K562 (cell line): ENCODE measurements at regions not wholly inside any gene's neighbourhood (a gene's known extent, or its start where the extent isn't known, plus 50 kb on each side); places are given as distances from the start of the nearest gene placed in this dataset.

Source experiments
- ATAC-seq: fragments of 200-7000 bp; cut with Tn5 transposase; 3 replicates; pipeline ENCODE4 v1.9.1; 2020; ENCODE audit warnings: moderate library complexity
- BruUV-seq: library from RNA; stranded (reverse); fragments of 400-500 nt; replicated peaks from 2 replicates; lab custom pipeline; 2021; lab: Mats Ljungman, UMichigan
- CTCF ChIA-PET: fragments of 300-600 bp; formaldehyde crosslinking; extraction: SDS; loops from one replicate; lab custom pipeline; 2021; ENCODE audit warnings: low intra/inter-chr PET ratio; lab: Yijun Ruan, JAX
- POLR2A ChIA-PET: fragments of 300-600, 350-650 bp; sonication (Branson Sonifier 250); formaldehyde crosslinking; extraction: SDS; loops from one replicate; lab custom pipeline; 2021; ENCODE audit warnings: antibody characterized with exemption, inconsistent platforms; lab: Yijun Ruan, JAX
- DNase-seq, 4 experiments: peaks; one replicate each; pipeline versions ENCODE4 v3.0.0 to v3.0.0-alpha.2; 2011 to 2018; ENCODE audit warnings: low spot score in 3 of 4, mixed read lengths in 3 of 4; ENCODE audit errors: extremely low read depth in 1 of 4
- FAIRE-seq: peaks from 2 replicates; lab custom pipeline; 2011; peaks lifted over from hg19 to GRCh38; lab: Jason Lieb, UNC
- H2AFZ ChIP-seq: 2 replicates; pipeline ENCODE4 v1.6.0; 2011; ENCODE audit warnings: low read depth, low read length, control low read depth, inconsistent platforms
- H3K27ac ChIP-seq: fragments of 200-600 bp; 3 replicates; pipeline ENCODE4 v1.8.0; 2011; ENCODE audit warnings: low read depth, mild to moderate bottlenecking, control low read depth, inconsistent platforms, low read length, moderate library complexity, mixed read lengths; ENCODE audit errors: extremely low read depth
- H3K27me3 ChIP-seq, 2 experiments: fragments of 300-600 bp in 1 of 2; 2 replicates in 1 of 2; 3 replicates in 1 of 2; pipeline versions ENCODE4 v1.6.0 to v1.8.0; 2011; ENCODE audit warnings: inconsistent platforms in 2 of 2, low read length in 2 of 2, mild to moderate bottlenecking in 1 of 2, mixed read lengths in 1 of 2, moderate library complexity in 1 of 2; ENCODE audit not compliant: control insufficient read depth in 2 of 2, insufficient read depth in 2 of 2
- H3K36me3 ChIP-seq: fragments of 300-600 bp; 3 replicates; pipeline ENCODE4 v1.8.0; 2011; ENCODE audit warnings: mild to moderate bottlenecking, low read length, inconsistent platforms; ENCODE audit not compliant: control insufficient read depth, insufficient read depth
- H3K4me1 ChIP-seq, 2 experiments: fragments of 200-600 bp in 1 of 2; replicated peaks in 1 of 2; 2 replicates in 1 of 2; 3 replicates in 1 of 2; pipeline versions ENCODE4 v1.5.1 to v1.8.0; 2011; ENCODE audit warnings: inconsistent platforms in 2 of 2, low read length in 2 of 2, mild to moderate bottlenecking in 1 of 2, mixed read lengths in 1 of 2, moderate library complexity in 1 of 2; ENCODE audit not compliant: control insufficient read depth in 2 of 2, insufficient read depth in 2 of 2
- H3K4me2 ChIP-seq: 2 replicates; pipeline ENCODE4 v1.6.1; 2011; ENCODE audit warnings: low read length, control low read depth, inconsistent platforms, mixed read lengths; ENCODE audit not compliant: insufficient read depth
- H3K4me3 ChIP-seq: fragments of 200-600 bp; sonication (generic), shearing (Covaris generic); 2 replicates; pipeline ENCODE4 v1.5.1; 2016; ENCODE audit warnings: control low read depth, inconsistent platforms
- H3K79me2 ChIP-seq: fragments of 200-600 bp; 3 replicates; pipeline ENCODE4 v1.8.0; 2011; ENCODE audit warnings: low read length, inconsistent platforms; ENCODE audit not compliant: control insufficient read depth, insufficient read depth
- H3K9ac ChIP-seq, 2 experiments: 2 replicates each; pipeline versions ENCODE4 v1.6.0 to v1.6.1; 2011; ENCODE audit warnings: low read depth in 2 of 2, low read length in 2 of 2, control low read depth in 1 of 2, inconsistent platforms in 1 of 2, mild to moderate bottlenecking in 1 of 2, mixed read lengths in 1 of 2; ENCODE audit not compliant: insufficient read depth in 1 of 2
- H3K9me1 ChIP-seq: one replicate; pipeline ENCODE4 v1.6.0; 2011; ENCODE audit warnings: inconsistent platforms, mild to moderate bottlenecking, low read length, moderate library complexity; ENCODE audit not compliant: control insufficient read depth, insufficient read depth
- H3K9me3 ChIP-seq: replicated peaks from 2 replicates; pipeline ENCODE4 v1.5.1; 2011; ENCODE audit warnings: low read depth, low read length, inconsistent platforms; ENCODE audit not compliant: control insufficient read depth, insufficient read depth
- H4K20me1 ChIP-seq: replicated peaks from 2 replicates; pipeline ENCODE4 v1.6.1; 2011; ENCODE audit warnings: low read length, inconsistent platforms, mixed read lengths; ENCODE audit not compliant: control insufficient read depth, insufficient read depth
- FOSL1 ChIP-seq: fragments of 200-800 bp; sonication (Bioruptor generic); conservative IDR thresholded peaks from 2 replicates; pipeline ENCODE4 v1.6.1; 2016; ENCODE audit warnings: missing genetic modification characterization, missing compliant biosample characterization
- KHSRP ChIP-seq: fragments of 450-650 bp; IDR thresholded peaks from 2 replicates; pipeline ENCODE4 v1.6.1; 2017
- NBN ChIP-seq: fragments of 450-650 bp; IDR thresholded peaks from 2 replicates; pipeline ENCODE4 v1.6.1; 2016; ENCODE audit warnings: low read depth, mild to moderate bottlenecking
- NEUROD1 ChIP-seq: fragments of 150-350 bp; IDR thresholded peaks from 2 replicates; pipeline ENCODE4 v1.6.1; 2014; ENCODE audit warnings: borderline replicate concordance, low read length, low read depth; ENCODE audit not compliant: partially characterized antibody
- TRIM28 ChIP-seq: fragments of 450-650 bp; IDR thresholded peaks from 2 replicates; pipeline ENCODE4 v1.6.1; 2017
- WGBS: fragments of 100-300 bp; shearing (Covaris generic); methylation state at CpG from one replicate; pipeline ENCODE4 v1.1.6; 2016; ENCODE audit warnings: low coverage, mixed read lengths; ENCODE audit not compliant: insufficient coverage; ENCODE audit errors: missing lambda C conversion rate; 5-methylcytosine and 5-hydroxymethylcytosine counted together
- in situ Hi-C: fragments of 300-500 bp; cut with MboI; formaldehyde crosslinking; loops from 4 replicates; pipeline ENCODE4 v1.15.0; 2018; ENCODE audit warnings: inconsistent platforms, mixed read lengths
- intact Hi-C: fragments of 100-400 bp; cut with micrococcal nuclease; formaldehyde crosslinking; loops from 2 replicates; pipeline ENCODE4 v1.14.2; 2022
- TF ChIP-seq, protein P1 (sequence below): fragments of 450-650 bp; IDR thresholded peaks from one replicate; pipeline ENCODE4 v1.6.1; 2018; ENCODE audit warnings: mild to moderate bottlenecking, moderate library complexity; ENCODE audit not compliant: partially characterized antibody
- TF ChIP-seq, protein P2 (sequence below): fragments of 450-650 bp; IDR thresholded peaks from 2 replicates; pipeline ENCODE4 v1.6.1; 2016; ENCODE audit warnings: mild to moderate bottlenecking
- TF ChIP-seq, protein P3 (sequence below): sonication (generic); formaldehyde crosslinking; IDR thresholded peaks from 2 replicates; pipeline ENCODE4 v1.8.1; 2023; ENCODE audit warnings: mild to moderate bottlenecking, missing genetic modification reagents, moderate library complexity

DNA sequence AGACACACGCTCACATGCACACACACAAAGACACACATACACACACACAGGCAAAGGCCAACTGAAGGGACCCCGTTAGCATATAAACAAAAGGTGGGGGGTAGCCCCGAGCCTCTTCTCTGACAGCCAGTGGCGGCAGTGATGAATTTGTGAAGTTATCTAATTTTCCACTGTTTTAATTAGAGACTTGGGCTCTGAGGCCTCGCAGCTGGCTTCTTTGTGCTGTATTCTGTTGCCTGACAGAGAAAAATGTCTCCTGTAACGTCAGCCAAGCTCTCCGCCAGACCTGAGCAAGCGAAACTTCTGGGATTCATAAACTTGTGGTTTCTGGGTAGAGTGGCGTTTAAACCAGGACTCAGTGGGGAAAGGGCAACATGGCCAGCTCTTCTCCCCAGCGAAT is 113.9 kb upstream of the FOXF1 start:
- H3K9me1 ChIP-seq: no peaks in the 10 kb centered on the region
- H3K9me3 ChIP-seq: no peaks in the 10 kb centered on the region
- no peaks in the 10 kb centered on the region; a peak in 1 of 5 replicates for H3K4me1 ChIP-seq
- no peak for ATAC-seq
- H4K20me1 ChIP-seq: no peaks in the 10 kb centered on the region
- no peak overlapping the region for H3K9ac ChIP-seq
- ChIA-PET POLR2A (no interaction called here), CTCF (interaction anchor here (0.6 kb wide), 1 partner anchor 285 kb away, joined by 3 read pairs; no protein-coding TSS in a partner anchor)
- H3K4me3 ChIP-seq: no peak overlapping the region
- no peak for FAIRE-seq
- no peak overlapping the region for H3K27ac ChIP-seq
- no TSS peak for BruUV-seq
- no peak overlapping the region for H3K4me2 ChIP-seq
- no peaks in the 10 kb centered on the region for H3K79me2 ChIP-seq
- no peak for DNase-seq
- peaks cover 0 to 25% of the 10 kb centered on the region in 2 experiments; a peak in 3 of 5 replicates for H3K27me3 ChIP-seq
- H2AFZ ChIP-seq: no peak overlapping the region
- in situ Hi-C loops (no loop called here), intact Hi-C loops (no loop called here)
- TF ChIP-seq NEUROD1: no peak
- 0% methylated on average over 10 of the region's 10 CpGs for WGBS
- no peaks in the 10 kb centered on the region for H3K36me3 ChIP-seq

DNA sequence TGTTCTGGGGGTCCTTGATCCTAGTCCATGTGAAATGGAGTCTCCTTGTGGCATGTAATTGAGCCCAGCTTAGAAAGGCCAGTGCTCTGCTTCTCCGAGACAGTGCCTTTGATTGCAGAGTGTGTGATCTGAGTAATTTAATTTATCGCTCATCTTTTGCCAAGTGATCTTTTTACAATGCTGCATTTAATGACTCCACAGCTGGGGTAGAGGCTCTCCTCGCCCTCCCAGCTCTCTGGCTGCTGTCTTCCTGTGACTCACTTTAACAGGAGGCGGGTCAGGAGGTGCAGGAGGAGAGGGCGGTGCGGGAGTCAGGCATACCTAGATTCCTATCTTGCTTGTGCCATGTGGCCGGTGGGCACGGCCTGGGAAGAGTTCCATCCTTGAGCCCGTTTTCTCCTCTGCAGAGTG is 113.4 kb upstream of the FOXF1 start:
- H2AFZ ChIP-seq: no peak overlapping the region
- WGBS: 0% methylated on average over 9 of the region's 9 CpGs
- peaks cover 0 to 22% of the 10 kb centered on the region in 2 experiments; a peak in 4 of 5 replicates for H3K27me3 ChIP-seq
- H3K27ac ChIP-seq: no peak overlapping the region
- H3K9me3 ChIP-seq: no peaks in the 10 kb centered on the region
- no peak for DNase-seq
- no peaks in the 10 kb centered on the region for H3K9me1 ChIP-seq
- H3K4me3 ChIP-seq: no peak overlapping the region
- in situ Hi-C loops: no loop called here
- CTCF ChIA-PET: interaction anchor here (0.6 to 0.7 kb wide), 2 partner anchors 12 to 285 kb away, joined by 3 read pairs; no protein-coding TSS in a partner anchor
- no peak for ATAC-seq
- intact Hi-C loops: no loop called here
- no peak overlapping the region for H3K4me2 ChIP-seq
- POLR2A ChIA-PET: interaction anchor here (0.7 kb wide), 1 partner anchor 258 kb away, joined by 3 read pairs; no protein-coding TSS in a partner anchor
- no peaks in the 10 kb centered on the region for H4K20me1 ChIP-seq
- no TSS peak for BruUV-seq
- no peak overlapping the region for H3K9ac ChIP-seq
- no peak for FAIRE-seq
- H3K4me1 ChIP-seq: no peaks in the 10 kb centered on the region; a peak in 1 of 5 replicates
- H3K79me2 ChIP-seq: no peaks in the 10 kb centered on the region
- H3K36me3 ChIP-seq: no peaks in the 10 kb centered on the region
- TF ChIP-seq, protein P1, sequence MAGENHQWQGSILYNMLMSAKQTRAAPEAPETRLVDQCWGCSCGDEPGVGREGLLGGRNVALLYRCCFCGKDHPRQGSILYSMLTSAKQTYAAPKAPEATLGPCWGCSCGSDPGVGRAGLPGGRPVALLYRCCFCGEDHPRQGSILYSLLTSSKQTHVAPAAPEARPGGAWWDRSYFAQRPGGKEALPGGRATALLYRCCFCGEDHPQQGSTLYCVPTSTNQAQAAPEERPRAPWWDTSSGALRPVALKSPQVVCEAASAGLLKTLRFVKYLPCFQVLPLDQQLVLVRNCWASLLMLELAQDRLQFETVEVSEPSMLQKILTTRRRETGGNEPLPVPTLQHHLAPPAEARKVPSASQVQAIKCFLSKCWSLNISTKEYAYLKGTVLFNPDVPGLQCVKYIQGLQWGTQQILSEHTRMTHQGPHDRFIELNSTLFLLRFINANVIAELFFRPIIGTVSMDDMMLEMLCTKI: no peak
- no peak for TF ChIP-seq TRIM28
- TF ChIP-seq KHSRP: no peak
- TF ChIP-seq, protein P2, sequence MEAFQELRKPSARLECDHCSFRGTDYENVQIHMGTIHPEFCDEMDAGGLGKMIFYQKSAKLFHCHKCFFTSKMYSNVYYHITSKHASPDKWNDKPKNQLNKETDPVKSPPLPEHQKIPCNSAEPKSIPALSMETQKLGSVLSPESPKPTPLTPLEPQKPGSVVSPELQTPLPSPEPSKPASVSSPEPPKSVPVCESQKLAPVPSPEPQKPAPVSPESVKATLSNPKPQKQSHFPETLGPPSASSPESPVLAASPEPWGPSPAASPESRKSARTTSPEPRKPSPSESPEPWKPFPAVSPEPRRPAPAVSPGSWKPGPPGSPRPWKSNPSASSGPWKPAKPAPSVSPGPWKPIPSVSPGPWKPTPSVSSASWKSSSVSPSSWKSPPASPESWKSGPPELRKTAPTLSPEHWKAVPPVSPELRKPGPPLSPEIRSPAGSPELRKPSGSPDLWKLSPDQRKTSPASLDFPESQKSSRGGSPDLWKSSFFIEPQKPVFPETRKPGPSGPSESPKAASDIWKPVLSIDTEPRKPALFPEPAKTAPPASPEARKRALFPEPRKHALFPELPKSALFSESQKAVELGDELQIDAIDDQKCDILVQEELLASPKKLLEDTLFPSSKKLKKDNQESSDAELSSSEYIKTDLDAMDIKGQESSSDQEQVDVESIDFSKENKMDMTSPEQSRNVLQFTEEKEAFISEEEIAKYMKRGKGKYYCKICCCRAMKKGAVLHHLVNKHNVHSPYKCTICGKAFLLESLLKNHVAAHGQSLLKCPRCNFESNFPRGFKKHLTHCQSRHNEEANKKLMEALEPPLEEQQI: no peak
- TF ChIP-seq NBN: no peak
- TF ChIP-seq FOSL1 (tag): peak; percentile 76
- TF ChIP-seq, protein P3, sequence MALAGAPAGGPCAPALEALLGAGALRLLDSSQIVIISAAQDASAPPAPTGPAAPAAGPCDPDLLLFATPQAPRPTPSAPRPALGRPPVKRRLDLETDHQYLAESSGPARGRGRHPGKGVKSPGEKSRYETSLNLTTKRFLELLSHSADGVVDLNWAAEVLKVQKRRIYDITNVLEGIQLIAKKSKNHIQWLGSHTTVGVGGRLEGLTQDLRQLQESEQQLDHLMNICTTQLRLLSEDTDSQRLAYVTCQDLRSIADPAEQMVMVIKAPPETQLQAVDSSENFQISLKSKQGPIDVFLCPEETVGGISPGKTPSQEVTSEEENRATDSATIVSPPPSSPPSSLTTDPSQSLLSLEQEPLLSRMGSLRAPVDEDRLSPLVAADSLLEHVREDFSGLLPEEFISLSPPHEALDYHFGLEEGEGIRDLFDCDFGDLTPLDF (CRISPR knock-in tag): no peak
